Panc1 (cell line): ENCODE measurements at regions not wholly inside any gene's neighbourhood (a gene's known extent, or its start where the extent isn't known, plus 50 kb on each side); places are given as distances from the start of the nearest gene placed in this dataset.

Experiments
- ATAC-seq: fragments of 200-7000 bp; cut with Tn5 transposase; 2 replicates; pipeline ENCODE4 v1.9.1; 2020; ENCODE audit warnings: mild to moderate bottlenecking, moderate library complexity
- BruUV-seq: library from RNA; stranded (reverse); fragments of 400-500 nt; replicated peaks from 2 replicates; lab custom pipeline; 2021; lab: Mats Ljungman, UMichigan
- CTCF ChIA-PET: fragments of 300-600 bp; sonication (Branson Sonifier 250); formaldehyde crosslinking; loops from one replicate; lab custom pipeline; 2022; ENCODE audit warnings: antibody characterized with exemption; lab: Charles Lee
- POLR2A ChIA-PET: fragments of 300-600 bp; sonication (Branson Sonifier 250); formaldehyde crosslinking; loops from one replicate; lab custom pipeline; 2022; ENCODE audit warnings: antibody characterized with exemption; lab: Charles Lee
- DNase-seq: peaks from one replicate; pipeline ENCODE4 v3.0.0-alpha.2; 2010; ENCODE audit warnings: low read depth, low spot score
- H3K27ac ChIP-seq: 2 replicates; pipeline ENCODE4 v1.5.1; 2011; ENCODE audit warnings: mild to moderate bottlenecking, low read length, inconsistent platforms
- H3K27me3 ChIP-seq: fragments of 200-500 bp; sonication (Bioruptor generic); 2 replicates; pipeline ENCODE4 v1.6.0; 2014; ENCODE audit warnings: low read length, inconsistent platforms; ENCODE audit not compliant: control insufficient read depth, insufficient read depth
- H3K36me3 ChIP-seq: fragments of 200-500 bp; sonication (Bioruptor generic); 2 replicates; pipeline ENCODE4 v1.5.1; 2014; ENCODE audit warnings: inconsistent platforms, mild to moderate bottlenecking, low read length, moderate library complexity; ENCODE audit not compliant: control insufficient read depth, insufficient read depth
- H3K4me1 ChIP-seq: 2 replicates; pipeline ENCODE4 v1.5.1; 2011; ENCODE audit warnings: inconsistent platforms, mild to moderate bottlenecking, low read length, moderate library complexity; ENCODE audit not compliant: control insufficient read depth, insufficient read depth
- H3K4me3 ChIP-seq, 2 experiments: 2 replicates each; pipeline ENCODE4 v1.5.1; 2011 to 2012; ENCODE audit warnings: low read depth in 2 of 2, low read length in 2 of 2, mild to moderate bottlenecking in 2 of 2, inconsistent platforms in 1 of 2, moderate library complexity in 1 of 2
- H3K9me3 ChIP-seq: fragments of 200-500 bp; sonication (Bioruptor generic); 2 replicates; pipeline ENCODE4 v1.5.1; 2014; ENCODE audit warnings: low read depth, mild to moderate bottlenecking, inconsistent platforms, low read length, moderate library complexity; ENCODE audit not compliant: control insufficient read depth, insufficient read depth
- POLR2AphosphoS5 ChIP-seq: IDR thresholded peaks from 2 replicates; pipeline ENCODE4 v1.6.1; 2012; ENCODE audit warnings: mild to moderate bottlenecking, low read depth, low read length, moderate library complexity
- REST ChIP-seq, 2 experiments: IDR thresholded peaks; 2 replicates each; pipeline ENCODE4 v1.6.1; 2011 to 2012; ENCODE audit warnings: low read depth in 2 of 2, control low read depth in 1 of 2, low read length in 1 of 2, mild to moderate bottlenecking in 1 of 2, moderate library complexity in 1 of 2; ENCODE audit not compliant: insufficient read depth in 1 of 2
- SIN3A ChIP-seq: IDR thresholded peaks from 2 replicates; pipeline ENCODE4 v1.6.1; 2012; ENCODE audit warnings: low read depth, mild to moderate bottlenecking, low read length, moderate library complexity, borderline replicate concordance; ENCODE audit not compliant: insufficient read depth
- TCF7L2 ChIP-seq: IDR thresholded peaks from 2 replicates; pipeline ENCODE4 v1.6.1; 2011; ENCODE audit warnings: mild to moderate bottlenecking, low read depth, low read length, inconsistent platforms
- in situ Hi-C: cut with HindIII; loops from 2 replicates; pipeline ENCODE4 v1.10.0; 2016; ENCODE audit warnings: low sequenced_read_pairs, low pct_unique_long_range_greater_than_20kb
- intact Hi-C: fragments of 100-400 bp; cut with micrococcal nuclease; formaldehyde crosslinking; loops from one replicate; pipeline ENCODE4 v1.10.0; 2022; ENCODE audit not compliant: unreplicated experiment
- TF ChIP-seq, protein P1 (sequence below): fragments of 450-650 bp; IDR thresholded peaks from 2 replicates; pipeline ENCODE4 v1.5.1; 2017; ENCODE audit warnings: mild to moderate bottlenecking

- in situ Hi-C loops (no loop called here), intact Hi-C loops (no loop called here)
- DNase-seq (no peak), ATAC-seq (no peak)
- H3K4me3 ChIP-seq: no peak overlapping the region
- POLR2A ChIA-PET: no interaction called here
- no peaks in the 10 kb centered on the region for H3K4me1 ChIP-seq
- H3K27ac ChIP-seq: no peak overlapping the region
- TF ChIP-seq, protein P1, sequence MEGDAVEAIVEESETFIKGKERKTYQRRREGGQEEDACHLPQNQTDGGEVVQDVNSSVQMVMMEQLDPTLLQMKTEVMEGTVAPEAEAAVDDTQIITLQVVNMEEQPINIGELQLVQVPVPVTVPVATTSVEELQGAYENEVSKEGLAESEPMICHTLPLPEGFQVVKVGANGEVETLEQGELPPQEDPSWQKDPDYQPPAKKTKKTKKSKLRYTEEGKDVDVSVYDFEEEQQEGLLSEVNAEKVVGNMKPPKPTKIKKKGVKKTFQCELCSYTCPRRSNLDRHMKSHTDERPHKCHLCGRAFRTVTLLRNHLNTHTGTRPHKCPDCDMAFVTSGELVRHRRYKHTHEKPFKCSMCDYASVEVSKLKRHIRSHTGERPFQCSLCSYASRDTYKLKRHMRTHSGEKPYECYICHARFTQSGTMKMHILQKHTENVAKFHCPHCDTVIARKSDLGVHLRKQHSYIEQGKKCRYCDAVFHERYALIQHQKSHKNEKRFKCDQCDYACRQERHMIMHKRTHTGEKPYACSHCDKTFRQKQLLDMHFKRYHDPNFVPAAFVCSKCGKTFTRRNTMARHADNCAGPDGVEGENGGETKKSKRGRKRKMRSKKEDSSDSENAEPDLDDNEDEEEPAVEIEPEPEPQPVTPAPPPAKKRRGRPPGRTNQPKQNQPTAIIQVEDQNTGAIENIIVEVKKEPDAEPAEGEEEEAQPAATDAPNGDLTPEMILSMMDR: no peak
- TF ChIP-seq REST (IDR thresholded peaks at IDR 0.05; ENCODE audit: insufficient read depth in 1 of 2, low read depth in 2 of 2, low read length in 1 of 2) (no peak), TCF7L2 (no peak), POLR2AphosphoS5 (no peak), SIN3A (no peak)
- CTCF ChIA-PET: no interaction called here
- no peaks in the 10 kb centered on the region for H3K9me3 ChIP-seq
- H3K27me3 ChIP-seq: no peaks in the 10 kb centered on the region
- H3K36me3 ChIP-seq: no peaks in the 10 kb centered on the region
- no TSS peak for BruUV-seq
Observed at GRCh38 chr13:83162493-83162892, 719.8 kb downstream of the SLITRK1 start.

- no peaks in the 10 kb centered on the region for H3K9me3 ChIP-seq
- in situ Hi-C loops (no loop called here), intact Hi-C loops (no loop called here)
- no peaks in the 10 kb centered on the region for H3K27me3 ChIP-seq
- BruUV-seq: no TSS peak
- no peak overlapping the region for H3K4me3 ChIP-seq
- DNase-seq (no peak), ATAC-seq (no peak)
- ChIA-PET POLR2A (no interaction called here), CTCF (no interaction called here)
- no peaks in the 10 kb centered on the region for H3K4me1 ChIP-seq
- no peak for TF ChIP-seq TCF7L2
- TF ChIP-seq REST (IDR thresholded peaks at IDR 0.05; ENCODE audit: insufficient read depth in 1 of 2, low read depth in 2 of 2, low read length in 1 of 2): no peak
- TF ChIP-seq, protein P1: no peak
- TF ChIP-seq POLR2AphosphoS5: no peak
- no peak for TF ChIP-seq SIN3A
- no peak overlapping the region for H3K27ac ChIP-seq
- no peaks in the 10 kb centered on the region for H3K36me3 ChIP-seq
Observed at GRCh38 chr13:83153848-83154247, 728.4 kb downstream of the SLITRK1 start.
